DMS 273 (cell line): ENCODE measurements at regions not wholly inside any gene's neighbourhood (a gene's known extent, or its start where the extent isn't known, plus 50 kb on each side); places are given as distances from the start of the nearest gene placed in this dataset.

ENCODE experiments used
- DNase-seq: peaks from one replicate; lab custom pipeline; 2025; ENCODE audit not compliant: unreplicated experiment; lab: John Stamatoyannopoulos, UW

DNA sequence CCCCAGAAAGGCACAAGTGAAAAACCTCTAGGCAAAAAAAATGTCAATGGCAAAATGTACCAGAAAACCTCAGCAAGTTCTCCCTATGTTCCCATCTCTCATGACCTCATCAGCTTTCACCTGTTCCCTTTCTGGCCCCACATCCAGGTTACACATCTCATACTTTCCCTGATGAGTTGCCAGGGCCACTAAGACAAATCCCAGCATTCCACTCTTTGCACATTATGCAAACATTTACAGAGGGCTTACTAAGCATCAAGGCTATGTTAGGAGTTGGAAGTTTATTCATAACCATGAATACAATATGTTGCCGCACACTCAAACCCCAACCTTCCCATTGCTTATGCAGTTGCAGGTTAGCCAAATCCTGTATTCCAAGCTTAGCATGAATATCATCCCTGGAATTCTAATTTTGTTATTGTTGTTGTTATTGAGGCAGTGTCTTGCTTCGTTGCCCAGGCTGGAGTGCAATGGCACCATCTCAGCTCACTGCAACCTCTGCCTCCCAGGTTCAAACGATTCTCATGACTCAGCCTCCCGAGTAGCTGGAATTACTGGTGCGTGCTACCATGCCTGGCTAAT, 129.3 kb upstream of the UBE2E2 start:
- DNase-seq = no peak

DNA sequence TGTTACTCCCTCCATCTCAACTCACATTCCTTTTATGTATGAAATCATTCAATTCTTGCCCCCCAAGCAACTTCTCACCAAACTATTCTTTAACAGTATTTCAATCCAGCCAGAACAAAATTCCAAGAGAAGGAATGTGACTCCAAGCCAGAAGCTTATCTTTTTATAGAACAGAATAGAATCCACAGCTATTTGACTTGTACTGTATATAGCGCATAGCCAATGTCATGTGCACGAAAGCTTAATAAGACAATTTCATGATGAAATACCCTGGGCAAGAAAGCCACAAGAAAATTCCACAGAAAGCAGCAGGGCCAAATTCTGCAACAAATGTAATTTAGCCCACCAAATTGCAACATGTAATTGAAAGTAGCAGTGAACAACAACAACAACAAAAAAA, 127.6 kb upstream of the UBE2E2 start:
- no peak for DNase-seq

DNA sequence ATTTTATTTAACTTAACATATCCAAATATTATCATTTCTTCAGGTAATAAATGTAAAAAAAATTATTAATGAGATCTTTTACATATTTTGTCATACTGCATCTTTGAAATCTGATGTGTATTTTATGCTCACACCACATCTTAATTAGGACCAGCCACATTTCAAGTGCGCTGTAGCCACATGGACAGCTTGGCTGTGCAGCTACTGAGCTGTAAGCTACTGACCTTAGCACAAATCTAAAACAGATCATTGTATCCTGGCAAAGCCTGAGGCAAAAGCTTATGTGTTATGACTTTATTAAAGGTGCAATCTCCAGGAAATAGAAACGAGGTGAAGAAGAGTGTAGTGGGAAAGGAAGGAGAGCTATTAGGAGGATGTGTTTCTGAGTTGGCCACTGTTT, 126.7 kb upstream of the UBE2E2 start:
- DNase-seq = no peak

DNA sequence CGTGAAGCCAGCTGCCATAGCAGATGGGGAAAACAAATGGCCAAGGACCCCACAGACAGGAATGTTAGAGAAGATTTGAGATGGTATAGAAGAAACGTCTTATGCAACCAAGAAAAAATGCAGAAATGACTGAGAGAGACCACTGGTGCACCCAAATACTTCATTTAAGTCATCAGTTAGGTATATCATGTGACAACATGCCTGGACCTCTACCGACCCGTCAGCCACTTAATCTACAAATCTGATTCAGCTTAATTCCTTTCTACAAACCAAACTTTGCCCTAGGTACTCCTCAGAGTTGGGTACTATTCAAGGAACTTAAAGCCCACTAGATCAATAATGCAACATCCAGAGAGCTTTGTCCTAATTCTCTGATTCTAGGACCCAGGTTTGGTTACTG, 126.0 kb upstream of the UBE2E2 start:
- DNase-seq = no peak

DNA sequence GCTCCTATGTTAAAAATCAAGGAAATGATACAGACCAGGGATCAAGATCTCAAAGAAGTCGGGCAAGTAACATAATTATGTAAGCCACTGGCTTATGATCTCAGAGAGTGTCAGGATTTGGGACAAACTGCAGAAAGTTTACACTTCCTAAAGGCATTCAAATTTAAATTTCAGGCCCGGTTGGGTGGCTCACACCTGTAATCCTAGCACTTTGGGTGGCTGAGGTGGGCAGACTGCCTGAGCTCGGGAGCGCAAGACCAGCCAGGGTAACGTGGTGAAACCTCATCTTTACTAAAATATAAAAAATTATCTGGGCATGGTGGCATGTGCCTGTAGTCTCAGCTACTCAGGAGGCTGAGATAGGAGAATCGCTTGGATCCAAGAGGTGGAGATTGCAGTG, 124.4 kb upstream of the UBE2E2 start:
- no peak for DNase-seq

DNA sequence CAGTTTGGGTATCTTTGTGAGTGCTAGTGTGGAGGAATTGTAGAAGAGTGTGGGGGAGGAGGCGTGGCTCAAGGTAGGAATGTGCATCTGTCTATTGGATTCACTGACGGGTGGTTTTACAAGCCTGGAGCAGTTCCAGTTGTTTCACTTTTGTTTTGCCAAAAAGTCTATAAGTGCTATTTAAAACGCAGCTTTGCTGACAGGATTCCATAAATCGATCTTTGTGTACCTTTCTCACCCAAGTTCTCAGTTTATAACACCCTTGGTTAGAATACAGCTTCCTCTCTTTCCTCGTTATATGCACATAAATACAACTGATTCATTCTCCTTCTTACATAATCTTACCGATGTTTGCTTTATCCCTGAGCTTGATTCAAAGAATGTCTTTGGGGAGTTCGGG, 123.2 kb upstream of the UBE2E2 start:
- peak; percentile 26 for DNase-seq

DNA sequence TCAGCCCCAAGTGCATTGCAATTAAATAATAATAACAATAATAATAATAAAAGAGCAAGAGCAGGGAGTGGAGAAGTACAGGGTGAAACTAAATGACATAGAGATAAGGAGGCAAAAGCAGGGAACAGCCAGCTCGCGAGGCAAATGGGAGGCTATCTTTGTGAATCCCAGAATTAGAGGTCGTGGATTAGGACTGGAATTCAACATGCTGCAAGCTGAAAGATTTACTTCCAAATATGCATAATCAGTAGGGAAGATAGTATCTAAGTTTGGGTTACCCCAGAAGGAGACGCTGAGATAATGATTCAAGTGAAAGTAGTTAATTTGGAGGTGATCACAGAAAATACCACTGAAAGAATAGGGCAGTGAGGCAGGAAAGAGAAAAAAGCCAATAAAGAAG, 119.4 kb upstream of the UBE2E2 start:
- no peak for DNase-seq

DNA sequence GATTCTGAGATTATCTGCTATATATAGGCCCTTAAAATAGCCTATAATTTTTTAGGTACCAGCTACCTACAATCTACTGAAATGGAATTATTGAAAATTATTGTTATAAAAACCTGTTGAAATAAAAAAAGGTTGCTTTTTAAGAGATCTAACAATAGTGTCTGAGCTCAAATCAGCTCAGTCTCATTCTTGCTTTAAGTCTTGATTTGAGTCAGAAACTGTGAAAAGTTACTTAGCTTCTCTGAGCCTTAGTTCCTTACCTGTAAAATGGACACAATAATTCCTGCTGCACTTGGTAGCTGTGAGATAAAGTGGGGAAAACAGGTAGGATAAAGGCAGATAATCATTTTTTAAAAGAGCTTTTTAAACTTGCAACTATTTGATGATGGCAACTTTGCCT, 118.8 kb upstream of the UBE2E2 start:
- no peak for DNase-seq

DNA sequence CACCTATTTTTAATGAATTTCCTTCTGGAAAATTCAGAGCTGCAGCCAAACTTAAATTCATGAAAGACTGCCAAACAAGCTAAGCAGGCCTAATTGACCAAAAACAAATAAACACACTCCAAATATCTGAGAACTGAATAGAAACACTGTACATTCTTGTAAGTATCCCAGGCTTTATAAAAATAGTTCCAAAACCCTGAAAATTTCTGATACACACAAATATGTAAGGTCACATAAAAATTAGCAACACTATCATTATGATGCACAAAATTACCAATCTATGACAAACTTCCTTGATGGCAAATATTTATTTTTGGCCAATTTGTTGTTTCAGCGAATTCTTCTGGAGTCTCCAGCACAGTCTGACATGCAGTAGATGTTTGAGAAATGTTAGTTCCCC, 117.9 kb upstream of the UBE2E2 start:
- DNase-seq = no peak

DNA sequence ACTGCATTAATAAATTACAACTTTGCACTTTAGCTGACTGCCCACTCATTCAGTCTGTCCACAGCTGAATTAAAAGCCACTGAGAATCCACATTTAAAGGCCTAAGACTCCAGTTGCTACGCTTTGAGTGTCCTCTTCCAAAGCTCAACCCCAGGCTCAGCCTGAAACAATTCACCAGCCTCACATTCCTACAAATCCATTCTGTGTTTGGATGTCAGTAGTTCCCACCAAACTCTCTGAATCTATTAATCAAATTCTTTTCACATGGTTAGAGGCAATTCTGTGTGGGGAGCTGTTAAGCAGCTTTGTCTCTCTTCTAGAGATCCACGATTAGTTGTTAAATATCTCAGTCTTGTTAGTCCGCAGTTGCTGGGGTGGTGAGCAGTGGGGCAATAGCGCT, 116.8 kb upstream of the UBE2E2 start:
- no peak for DNase-seq

DNA sequence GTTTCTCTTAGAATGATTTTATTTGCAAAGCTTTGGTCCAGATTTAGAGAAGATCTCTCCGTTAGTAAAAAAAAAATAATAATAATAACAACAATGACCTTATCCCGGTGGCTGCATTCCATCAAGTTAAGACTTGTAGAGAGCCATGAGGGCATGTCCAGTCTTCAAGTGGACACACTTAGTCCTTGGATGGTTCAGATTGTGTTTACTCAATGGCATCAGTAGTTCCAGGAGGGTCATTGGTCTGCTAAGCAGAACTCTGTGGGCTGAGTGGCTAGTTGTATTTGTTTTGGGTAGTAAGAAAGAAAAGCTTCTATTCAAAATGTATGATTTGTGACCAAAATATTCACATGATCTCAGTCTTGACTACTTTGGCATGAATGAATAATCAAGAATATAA, 116.3 kb upstream of the UBE2E2 start:
- DNase-seq = no peak

DNA sequence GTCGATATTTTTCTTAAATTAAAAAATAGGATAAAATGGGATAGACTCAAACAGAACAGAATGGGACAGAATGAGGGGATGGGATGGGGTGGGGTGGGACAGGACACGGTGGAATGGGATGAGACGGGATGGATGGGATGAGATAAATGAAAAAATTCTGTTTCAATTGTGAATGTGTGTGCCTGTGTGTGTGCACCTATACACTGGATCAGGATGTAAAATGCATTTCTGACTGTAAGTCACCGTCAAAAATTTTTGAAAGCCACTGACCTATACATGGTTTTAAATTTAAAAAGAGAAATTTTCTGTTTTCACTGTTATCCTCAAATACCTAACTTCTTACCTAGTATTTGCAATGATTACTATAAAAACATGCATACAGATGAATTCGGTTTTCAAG, 108.7 kb upstream of the UBE2E2 start:
- no peak for DNase-seq

DNA sequence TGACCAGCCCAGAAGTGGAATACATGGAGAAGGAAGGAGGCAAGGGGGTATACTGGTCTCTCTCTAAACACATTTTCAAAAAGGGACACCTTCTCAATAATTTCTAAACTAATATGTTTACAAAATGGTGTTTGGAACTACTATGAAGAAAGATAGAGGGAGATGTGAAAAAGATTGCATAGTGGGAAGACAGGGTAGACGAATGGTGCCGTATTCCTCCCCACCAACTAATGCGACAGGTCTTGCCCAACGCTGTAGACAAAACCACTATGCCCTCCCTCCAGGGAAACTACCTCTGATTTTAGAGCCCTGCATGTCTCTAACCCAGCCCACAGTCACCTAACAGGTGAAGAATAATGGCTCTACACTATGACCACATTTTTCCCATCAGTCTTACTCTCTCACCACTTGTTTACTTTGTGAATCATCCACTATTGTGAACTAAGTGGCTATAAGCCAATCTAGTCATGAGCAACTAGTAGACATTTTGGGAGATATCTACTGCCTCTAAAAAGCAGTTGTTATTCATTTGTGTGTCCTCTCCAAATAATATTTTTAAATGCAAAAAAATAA, 108.2 kb upstream of the UBE2E2 start:
- DNase-seq = no peak

DNA sequence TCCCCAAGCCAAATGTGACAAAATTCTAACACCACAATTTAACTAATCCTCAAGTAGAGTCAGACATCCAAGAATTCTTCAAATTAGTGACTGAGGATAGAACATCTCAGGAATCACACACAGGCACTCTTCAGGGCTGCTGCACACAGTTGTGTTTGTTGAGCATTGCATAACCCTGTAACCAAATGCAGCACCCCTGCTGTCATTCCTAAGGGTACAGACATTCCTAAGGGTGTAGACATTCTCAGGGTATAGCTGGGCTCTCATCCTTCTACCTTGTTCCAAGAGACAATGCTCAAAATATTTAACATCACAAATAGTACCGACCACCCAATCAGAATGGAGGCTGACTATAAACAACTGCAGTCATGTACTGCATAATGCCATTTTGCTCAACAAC, 107.1 kb upstream of the UBE2E2 start:
- no peak for DNase-seq

DNA sequence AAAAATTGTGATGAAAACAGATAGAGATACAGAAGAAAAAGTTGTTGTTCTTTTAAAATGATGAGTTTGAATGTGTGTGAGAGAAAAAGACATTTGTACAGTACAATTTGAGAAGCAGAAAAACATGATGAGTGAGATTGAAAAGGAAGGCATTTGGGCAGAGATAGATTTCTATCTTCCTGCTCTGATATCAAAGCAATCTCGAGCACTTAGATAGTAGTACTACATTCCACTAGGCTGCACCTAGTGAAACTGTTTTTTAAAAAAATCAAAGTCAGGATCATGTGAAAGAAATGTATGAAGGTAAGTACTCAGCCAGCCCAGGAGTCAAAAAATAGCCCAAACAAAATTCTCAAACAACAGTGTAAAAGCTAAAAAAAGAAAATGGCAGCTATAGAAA, 104.1 kb upstream of the UBE2E2 start:
- no peak for DNase-seq

DNA sequence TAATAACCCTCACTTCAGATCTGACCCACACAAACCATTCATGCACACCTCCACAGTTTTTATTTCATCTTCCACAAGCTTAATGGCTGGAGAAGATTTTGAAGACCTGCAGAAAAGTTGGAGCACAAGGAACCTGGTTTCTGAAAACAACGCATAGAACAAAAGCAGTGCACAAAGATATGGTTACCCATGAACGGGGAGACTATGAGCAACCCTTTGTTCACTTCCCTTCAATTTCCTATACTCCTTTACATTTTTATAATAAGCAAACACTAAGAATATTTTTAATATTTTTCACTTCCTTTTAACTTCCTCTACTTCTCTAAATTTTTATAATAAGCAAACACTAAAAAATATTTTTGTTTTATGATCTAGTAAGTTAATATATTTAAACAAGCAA, 103.5 kb upstream of the UBE2E2 start:
- no peak for DNase-seq

DNA sequence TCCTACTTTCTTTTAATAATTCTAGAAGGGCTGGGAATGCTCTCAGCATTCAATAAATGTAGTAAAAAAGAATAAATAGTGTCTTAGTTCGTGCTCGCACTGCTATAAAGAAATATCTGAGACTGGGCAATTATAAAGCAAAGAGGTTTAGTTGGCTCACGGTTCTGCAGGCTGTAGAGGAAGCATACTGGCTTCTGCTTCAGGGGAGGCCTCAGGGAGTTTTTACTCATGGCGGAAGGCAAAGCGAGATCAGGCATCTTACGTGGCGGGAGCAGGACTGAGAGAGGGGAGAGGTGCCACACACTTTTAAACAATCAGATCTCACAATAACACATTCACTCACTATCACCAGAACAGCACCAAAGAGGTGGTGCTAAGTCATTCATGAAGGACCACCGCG, 103.0 kb upstream of the UBE2E2 start:
- no peak for DNase-seq

DNA sequence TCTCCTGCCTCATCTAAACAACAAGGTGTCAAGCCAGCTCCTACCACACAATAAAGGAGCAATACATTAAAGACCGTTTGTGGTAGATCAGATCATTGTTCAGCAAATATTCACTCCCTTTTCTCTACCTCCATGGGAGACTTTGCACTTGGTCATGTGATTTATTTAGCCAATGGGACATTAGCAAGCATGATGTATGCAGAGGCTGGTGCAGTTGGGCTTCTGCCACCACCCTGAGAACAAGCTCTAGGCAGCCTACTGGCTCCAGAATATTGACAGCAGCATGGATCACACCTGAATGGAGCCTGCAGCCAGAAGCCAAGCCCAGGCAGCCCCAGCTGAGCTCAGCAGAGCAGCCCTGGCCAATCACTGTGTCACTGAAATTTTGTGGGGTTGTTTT, 99.4 kb upstream of the UBE2E2 start:
- no peak for DNase-seq

DNA sequence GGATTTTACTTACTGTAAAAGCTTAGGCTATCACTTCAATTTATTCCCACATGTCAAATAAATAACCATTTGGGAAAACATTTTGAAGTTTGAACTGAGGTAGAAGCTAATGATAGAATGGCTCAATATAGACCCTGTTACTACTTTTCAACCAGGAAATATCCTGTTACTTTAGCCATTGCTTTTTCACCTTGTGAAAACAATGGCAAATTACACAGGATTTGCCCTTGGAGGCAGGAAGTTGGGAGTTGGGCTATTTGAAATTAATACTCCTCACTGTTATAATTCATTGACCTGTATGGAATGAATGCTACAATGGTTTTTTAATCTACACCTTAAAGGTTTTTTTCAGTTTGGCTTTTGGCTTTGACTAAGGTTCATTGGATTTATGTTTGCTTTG, 98.1 kb upstream of the UBE2E2 start:
- no peak for DNase-seq

DNA sequence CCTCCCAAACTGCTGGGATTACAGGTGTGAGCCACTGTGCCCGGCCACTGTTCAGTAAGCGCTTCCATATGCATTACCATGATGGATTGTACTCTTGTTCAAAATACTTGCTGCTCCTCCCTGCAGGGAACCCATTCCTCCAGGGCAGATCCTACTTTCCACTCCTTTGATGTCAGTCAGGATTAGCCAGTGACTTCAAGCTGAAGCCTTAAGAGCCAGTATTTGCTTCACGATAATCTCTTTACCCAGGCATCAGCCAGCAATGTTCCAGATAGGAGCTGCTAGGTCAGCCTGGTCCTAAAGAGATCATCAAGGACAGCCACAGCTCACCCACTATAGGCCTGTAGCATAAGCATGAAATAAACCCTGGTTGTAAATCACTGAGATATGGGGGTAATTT, 96.5 kb upstream of the UBE2E2 start:
- DNase-seq = no peak

DNA sequence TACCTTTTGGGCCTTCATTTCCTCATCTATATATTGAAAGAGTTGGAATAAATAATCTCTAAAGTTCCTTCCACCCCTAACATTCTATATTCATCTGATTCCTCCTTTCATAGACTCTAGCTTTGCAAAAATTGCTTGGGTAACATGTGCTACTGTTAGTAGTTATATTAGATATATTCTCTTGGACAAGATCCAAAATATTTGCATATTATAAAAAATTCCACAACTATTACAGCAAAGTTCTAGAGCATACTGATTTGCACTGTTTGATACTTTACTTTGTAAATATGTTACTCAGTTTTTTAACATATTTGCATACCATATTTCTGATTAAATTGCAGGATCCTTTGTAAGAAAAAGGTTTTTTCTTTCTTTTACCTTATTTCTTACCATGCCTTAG, 95.9 kb upstream of the UBE2E2 start:
- DNase-seq = no peak

DNA sequence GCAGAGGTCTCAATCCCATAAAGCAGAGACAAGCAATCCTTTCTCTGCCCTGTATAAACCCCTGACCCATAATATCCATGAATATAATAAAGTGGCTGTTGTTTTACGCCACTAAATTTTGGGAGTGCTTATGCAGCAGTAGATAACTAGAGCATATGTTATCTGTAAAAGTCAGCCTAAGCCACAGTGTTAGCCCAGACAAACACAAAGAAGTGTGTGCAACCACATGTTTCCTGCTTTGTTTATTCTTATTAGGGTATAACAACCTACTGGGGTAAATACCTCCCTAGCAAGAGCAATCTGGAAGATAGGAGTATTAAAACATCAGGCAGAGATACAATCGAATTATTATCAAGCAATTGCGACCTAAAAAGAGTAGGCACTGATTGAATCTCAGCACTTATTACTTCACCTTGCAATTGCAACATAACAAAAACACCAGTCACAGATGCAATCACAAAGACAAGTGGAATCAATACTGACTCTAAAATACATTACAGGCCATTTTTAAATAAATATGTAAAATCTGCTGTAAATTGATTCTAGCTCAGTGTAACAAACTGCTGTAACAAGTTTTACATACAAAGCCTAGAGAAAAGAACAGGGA, 94.6 kb upstream of the UBE2E2 start:
- DNase-seq = no peak

DNA sequence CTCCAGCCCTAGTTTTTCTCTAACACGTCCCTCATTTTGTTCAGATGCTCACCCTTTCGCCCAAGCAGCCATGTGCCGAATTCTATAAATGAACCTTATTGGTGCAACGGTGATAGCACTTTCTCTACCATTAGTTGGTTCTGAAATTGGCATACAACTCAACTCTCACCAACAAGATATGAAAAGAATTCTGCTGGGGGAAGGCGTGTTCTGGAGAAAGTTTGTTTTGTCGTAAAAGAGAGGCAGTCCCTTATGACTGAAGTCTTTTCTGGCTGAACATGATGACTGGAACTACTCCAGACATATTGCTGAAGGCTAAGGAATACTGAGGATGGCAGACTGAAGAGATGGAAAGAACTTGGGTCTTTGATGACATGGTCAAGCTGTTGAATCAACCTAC, 91.8 kb upstream of the UBE2E2 start:
- no peak for DNase-seq
